Liver (tissue), 8 donors: ENCODE measurements at regions not wholly inside any gene's neighbourhood (a gene's known extent, or its start where the extent isn't known, plus 50 kb on each side); places are given as distances from the start of the nearest gene placed in this dataset.

Experiments
- DNase-seq: peaks from one replicate; pipeline ENCODE4 v3.0.0-alpha.2; 2017; ENCODE audit warnings: low spot score
- H3K27ac ChIP-seq, 2 donors: one replicate each; pipeline ENCODE4 v1.7.0; 2013; ENCODE audit warnings: inconsistent platforms in 2 of 2, low read length in 2 of 2, control low read depth in 1 of 2, low read depth in 1 of 2, mild to moderate bottlenecking in 1 of 2
- H3K27me3 ChIP-seq, 4 donors: one replicate each; pipeline versions ENCODE4 v1.6.1 to v1.7.0; 2013; ENCODE audit warnings: low read length in 3 of 4, inconsistent platforms in 1 of 4, mild to moderate bottlenecking in 1 of 4, moderate library complexity in 1 of 4; ENCODE audit not compliant: control insufficient read depth in 4 of 4, insufficient read depth in 4 of 4
- H3K36me3 ChIP-seq, 4 donors: one replicate each; pipeline versions ENCODE4 v1.6.1 to v1.7.0; 2013; ENCODE audit warnings: low read length in 3 of 4, mild to moderate bottlenecking in 3 of 4, low read depth in 1 of 4, moderate library complexity in 1 of 4; ENCODE audit not compliant: control insufficient read depth in 4 of 4, insufficient read depth in 3 of 4
- H3K4me1 ChIP-seq, 4 donors: one replicate each; pipeline versions ENCODE4 v1.6.1 to v1.7.0; 2013; ENCODE audit warnings: low read length in 3 of 4, mild to moderate bottlenecking in 3 of 4, moderate library complexity in 1 of 4; ENCODE audit not compliant: control insufficient read depth in 4 of 4, insufficient read depth in 4 of 4
- H3K4me3 ChIP-seq, 3 donors: one replicate each; pipeline versions ENCODE4 v1.6.1 to v1.7.0; 2013; ENCODE audit warnings: low read length in 3 of 3, control low read depth in 1 of 3, low read depth in 1 of 3, mild to moderate bottlenecking in 1 of 3
- H3K9ac ChIP-seq, 2 donors: one replicate each; pipeline ENCODE4 v1.7.0; 2013; ENCODE audit warnings: low read length in 2 of 2, mild to moderate bottlenecking in 2 of 2, moderate library complexity in 2 of 2, control low read depth in 1 of 2, low read depth in 1 of 2
- H3K9me3 ChIP-seq, 4 donors: one replicate each; pipeline versions ENCODE4 v1.6.1 to v1.7.0; 2013; ENCODE audit warnings: low read length in 3 of 4; ENCODE audit not compliant: control insufficient read depth in 4 of 4
- EGR1 ChIP-seq, 2 donors: IDR thresholded peaks; 2 replicates each; pipeline ENCODE4 v1.6.1; 2016 to 2018; ENCODE audit warnings: antibody characterized with exemption in 2 of 2, low read depth in 2 of 2
- FOXA1 ChIP-seq: IDR thresholded peaks from 2 replicates; pipeline ENCODE4 v1.6.1; 2016; ENCODE audit warnings: antibody characterized with exemption
- FOXA2 ChIP-seq: IDR thresholded peaks from 2 replicates; pipeline ENCODE4 v1.6.1; 2016; ENCODE audit warnings: antibody characterized with exemption
- GABPA ChIP-seq, 2 donors: IDR thresholded peaks in 1 of 2; conservative IDR thresholded peaks in 1 of 2; 2 replicates each; pipeline ENCODE4 v1.6.1; 2016; ENCODE audit warnings: antibody characterized with exemption in 2 of 2, mild to moderate bottlenecking in 1 of 2, moderate library complexity in 1 of 2
- HNF4A ChIP-seq, 2 donors: conservative IDR thresholded peaks; 2 replicates each; pipeline ENCODE4 v1.6.1; 2016; ENCODE audit warnings: antibody characterized with exemption in 2 of 2, mild to moderate bottlenecking in 2 of 2
- JUND ChIP-seq, 2 donors: IDR thresholded peaks; 2 replicates each; pipeline ENCODE4 v1.6.1; 2016; ENCODE audit warnings: antibody characterized with exemption in 2 of 2
- NR2F2 ChIP-seq: IDR thresholded peaks from 2 replicates; pipeline ENCODE4 v1.6.1; 2016; ENCODE audit warnings: antibody characterized with exemption
- RAD21 ChIP-seq, 2 donors: IDR thresholded peaks; 2 replicates each; pipeline ENCODE4 v1.6.1; 2016; ENCODE audit warnings: antibody characterized with exemption in 2 of 2, mild to moderate bottlenecking in 2 of 2
- RXRA ChIP-seq, 2 donors: IDR thresholded peaks; 2 replicates each; pipeline ENCODE4 v1.6.1; 2017 to 2018; ENCODE audit warnings: antibody characterized with exemption in 2 of 2, mild to moderate bottlenecking in 1 of 2
- SP1 ChIP-seq: IDR thresholded peaks from 2 replicates; pipeline ENCODE4 v1.6.1; 2018; ENCODE audit warnings: antibody characterized with exemption, mild to moderate bottlenecking
- YY1 ChIP-seq: IDR thresholded peaks from 2 replicates; pipeline ENCODE4 v1.6.1; 2016; ENCODE audit warnings: antibody characterized with exemption, mild to moderate bottlenecking
- WGBS: extraction: QIAGEN DNeasy Blood & Tissue Kit; methylation state at CpG from one replicate; pipeline ENCODE4 v1.1.7; 2013; 5-methylcytosine and 5-hydroxymethylcytosine counted together
- TF ChIP-seq, protein P1 (sequence below): fragments of 150-350 bp; IDR thresholded peaks from 2 replicates; pipeline ENCODE4 v1.5.1; 2017; ENCODE audit warnings: improper control_type of control experiment, low read depth, low read length; ENCODE audit not compliant: missing input control
- TF ChIP-seq, protein P2 (sequence below): IDR thresholded peaks from 2 replicates; pipeline ENCODE4 v1.6.1; 2016; ENCODE audit warnings: antibody characterized with exemption
- TF ChIP-seq, protein P3 (sequence below): IDR thresholded peaks from 2 replicates; pipeline ENCODE4 v1.6.1; 2016; ENCODE audit warnings: antibody characterized with exemption, mild to moderate bottlenecking
- TF ChIP-seq, protein P4 (sequence below): IDR thresholded peaks from 2 replicates; pipeline ENCODE4 v1.6.1; 2016; ENCODE audit warnings: antibody characterized with exemption
- donor health status: healthy.
- donor health status: healthy.
- donor health status: healthy.
- donor health status: healthy.
- donor health status: healthy.

DNA sequence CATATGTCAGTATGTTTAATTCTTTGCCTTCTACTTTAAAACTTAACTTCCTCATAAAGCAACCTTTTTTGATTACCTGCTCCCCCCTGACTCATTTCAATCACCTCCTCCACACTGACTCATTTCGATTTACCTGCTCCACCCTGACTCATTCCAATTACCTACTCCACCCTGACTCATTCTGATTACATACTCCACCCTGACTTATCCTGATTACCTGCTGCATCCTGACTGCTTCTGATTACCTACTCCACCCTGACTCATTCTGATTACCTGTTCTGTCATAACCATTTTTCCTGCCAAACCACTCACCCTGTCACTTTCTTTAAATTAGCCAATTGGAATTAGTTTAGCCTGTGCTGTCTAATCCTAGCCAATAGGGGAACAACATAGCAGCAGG is 263.6 kb downstream of the DDX3Y start:
- no peak for DNase-seq
- no peaks in the 10 kb centered on the region for H3K27me3 ChIP-seq
- WGBS: 63% methylated on average over 1 of the region's 1 CpG
- TF ChIP-seq, protein P1, sequence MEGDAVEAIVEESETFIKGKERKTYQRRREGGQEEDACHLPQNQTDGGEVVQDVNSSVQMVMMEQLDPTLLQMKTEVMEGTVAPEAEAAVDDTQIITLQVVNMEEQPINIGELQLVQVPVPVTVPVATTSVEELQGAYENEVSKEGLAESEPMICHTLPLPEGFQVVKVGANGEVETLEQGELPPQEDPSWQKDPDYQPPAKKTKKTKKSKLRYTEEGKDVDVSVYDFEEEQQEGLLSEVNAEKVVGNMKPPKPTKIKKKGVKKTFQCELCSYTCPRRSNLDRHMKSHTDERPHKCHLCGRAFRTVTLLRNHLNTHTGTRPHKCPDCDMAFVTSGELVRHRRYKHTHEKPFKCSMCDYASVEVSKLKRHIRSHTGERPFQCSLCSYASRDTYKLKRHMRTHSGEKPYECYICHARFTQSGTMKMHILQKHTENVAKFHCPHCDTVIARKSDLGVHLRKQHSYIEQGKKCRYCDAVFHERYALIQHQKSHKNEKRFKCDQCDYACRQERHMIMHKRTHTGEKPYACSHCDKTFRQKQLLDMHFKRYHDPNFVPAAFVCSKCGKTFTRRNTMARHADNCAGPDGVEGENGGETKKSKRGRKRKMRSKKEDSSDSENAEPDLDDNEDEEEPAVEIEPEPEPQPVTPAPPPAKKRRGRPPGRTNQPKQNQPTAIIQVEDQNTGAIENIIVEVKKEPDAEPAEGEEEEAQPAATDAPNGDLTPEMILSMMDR: no peak
- TF ChIP-seq EGR1 (IDR thresholded peaks at IDR 0.05; ENCODE audit: low read depth in 2 of 2) (no peak), NR2F2 (no peak), RXRA (IDR thresholded peaks at IDR 0.05) (no peak), FOXA1 (no peak), GABPA (IDR thresholded peaks at IDR 0.05 in 1 of 2, conservative IDR thresholded peaks at IDR 0.05 in 1 of 2) (no peak), HNF4A (conservative IDR thresholded peaks at IDR 0.05) (no peak), SP1 (no peak), FOXA2 (no peak), RAD21 (IDR thresholded peaks at IDR 0.05) (no peak), YY1 (no peak), JUND (IDR thresholded peaks at IDR 0.05) (no peak)
- TF ChIP-seq, protein P2, sequence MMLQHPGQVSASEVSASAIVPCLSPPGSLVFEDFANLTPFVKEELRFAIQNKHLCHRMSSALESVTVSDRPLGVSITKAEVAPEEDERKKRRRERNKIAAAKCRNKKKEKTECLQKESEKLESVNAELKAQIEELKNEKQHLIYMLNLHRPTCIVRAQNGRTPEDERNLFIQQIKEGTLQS: no peak
- TF ChIP-seq, protein P3, sequence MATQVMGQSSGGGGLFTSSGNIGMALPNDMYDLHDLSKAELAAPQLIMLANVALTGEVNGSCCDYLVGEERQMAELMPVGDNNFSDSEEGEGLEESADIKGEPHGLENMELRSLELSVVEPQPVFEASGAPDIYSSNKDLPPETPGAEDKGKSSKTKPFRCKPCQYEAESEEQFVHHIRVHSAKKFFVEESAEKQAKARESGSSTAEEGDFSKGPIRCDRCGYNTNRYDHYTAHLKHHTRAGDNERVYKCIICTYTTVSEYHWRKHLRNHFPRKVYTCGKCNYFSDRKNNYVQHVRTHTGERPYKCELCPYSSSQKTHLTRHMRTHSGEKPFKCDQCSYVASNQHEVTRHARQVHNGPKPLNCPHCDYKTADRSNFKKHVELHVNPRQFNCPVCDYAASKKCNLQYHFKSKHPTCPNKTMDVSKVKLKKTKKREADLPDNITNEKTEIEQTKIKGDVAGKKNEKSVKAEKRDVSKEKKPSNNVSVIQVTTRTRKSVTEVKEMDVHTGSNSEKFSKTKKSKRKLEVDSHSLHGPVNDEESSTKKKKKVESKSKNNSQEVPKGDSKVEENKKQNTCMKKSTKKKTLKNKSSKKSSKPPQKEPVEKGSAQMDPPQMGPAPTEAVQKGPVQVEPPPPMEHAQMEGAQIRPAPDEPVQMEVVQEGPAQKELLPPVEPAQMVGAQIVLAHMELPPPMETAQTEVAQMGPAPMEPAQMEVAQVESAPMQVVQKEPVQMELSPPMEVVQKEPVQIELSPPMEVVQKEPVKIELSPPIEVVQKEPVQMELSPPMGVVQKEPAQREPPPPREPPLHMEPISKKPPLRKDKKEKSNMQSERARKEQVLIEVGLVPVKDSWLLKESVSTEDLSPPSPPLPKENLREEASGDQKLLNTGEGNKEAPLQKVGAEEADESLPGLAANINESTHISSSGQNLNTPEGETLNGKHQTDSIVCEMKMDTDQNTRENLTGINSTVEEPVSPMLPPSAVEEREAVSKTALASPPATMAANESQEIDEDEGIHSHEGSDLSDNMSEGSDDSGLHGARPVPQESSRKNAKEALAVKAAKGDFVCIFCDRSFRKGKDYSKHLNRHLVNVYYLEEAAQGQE: no peak
- TF ChIP-seq, protein P4, sequence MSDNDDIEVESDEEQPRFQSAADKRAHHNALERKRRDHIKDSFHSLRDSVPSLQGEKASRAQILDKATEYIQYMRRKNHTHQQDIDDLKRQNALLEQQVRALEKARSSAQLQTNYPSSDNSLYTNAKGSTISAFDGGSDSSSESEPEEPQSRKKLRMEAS: no peak
- no peaks in the 10 kb centered on the region for H3K36me3 ChIP-seq
- peaks cover 0 to under 1% (median 0%) of the 10 kb centered on the region in 4 donors for H3K9me3 ChIP-seq
- H3K27ac ChIP-seq: no peak overlapping the region
- H3K4me1 ChIP-seq: no peaks in the 10 kb centered on the region
- no peak overlapping the region for H3K9ac ChIP-seq
- H3K4me3 ChIP-seq: no peak overlapping the region
